HG02763 (cell line): ENCODE measurements at regions not wholly inside any gene's neighbourhood (a gene's known extent, or its start where the extent isn't known, plus 50 kb on each side); places are given as distances from the start of the nearest gene placed in this dataset.

Experiments used
- ATAC-seq: cut with Tn5 transposase; IDR thresholded peaks from one replicate; pipeline ENCODE4 v1.9.1; 2021; ENCODE audit warnings: mild to moderate bottlenecking, moderate library complexity; ENCODE audit not compliant: unreplicated experiment

DNA sequence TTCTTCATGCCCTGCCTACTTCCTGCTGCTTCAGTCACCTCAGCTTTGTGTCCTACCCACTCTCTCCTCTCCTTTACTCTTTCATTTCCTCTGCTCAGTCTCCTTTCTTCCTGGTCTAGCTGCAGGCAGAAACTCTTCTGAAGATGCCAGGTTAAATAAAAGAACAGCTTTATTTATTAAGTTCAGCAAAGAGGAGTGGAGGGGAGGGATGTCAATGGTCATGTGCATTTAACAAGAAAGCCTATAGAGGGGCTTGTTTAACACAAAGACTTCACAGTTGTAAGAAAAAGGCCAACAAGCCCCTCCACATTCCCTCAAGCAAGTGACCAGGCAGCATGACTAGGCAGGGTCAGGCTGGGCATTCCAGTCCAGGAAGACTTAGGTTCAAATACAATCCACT, 609.2 kb downstream of the INSC start:
- ATAC-seq: no peak

GRCh38 chr11:15724601-15725000, 609.9 kb downstream of the INSC start:
- ATAC-seq: no peak

- ATAC-seq: no peak
These were observed 610.5 kb downstream of the INSC start for GRCh38 chr11:15725246-15725645.

DNA sequence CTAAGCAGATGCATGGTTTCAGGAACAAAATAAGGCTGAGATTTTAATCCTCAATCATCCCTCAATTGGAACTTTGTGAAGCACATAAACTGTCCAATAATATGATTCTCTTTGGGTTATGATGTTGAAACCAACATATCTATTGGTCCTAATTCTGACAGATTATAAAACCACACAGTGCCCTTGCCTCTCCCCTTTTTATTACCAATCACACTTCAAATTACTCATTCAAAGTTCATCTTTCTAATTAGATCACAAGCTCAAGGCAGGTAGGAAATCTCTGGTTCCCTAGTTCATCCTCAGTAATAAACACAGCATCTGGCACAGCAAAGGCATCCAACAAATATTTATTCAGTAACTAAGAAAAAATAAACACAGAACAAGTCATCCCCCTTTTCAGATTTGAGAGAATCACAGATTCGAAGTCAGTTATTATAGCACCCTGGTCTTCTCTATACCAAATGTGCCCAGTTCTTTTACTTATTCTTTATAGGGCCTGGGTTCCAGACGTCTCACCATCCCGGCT, 611.6 kb downstream of the INSC start:
- ATAC-seq: no peak

DNA sequence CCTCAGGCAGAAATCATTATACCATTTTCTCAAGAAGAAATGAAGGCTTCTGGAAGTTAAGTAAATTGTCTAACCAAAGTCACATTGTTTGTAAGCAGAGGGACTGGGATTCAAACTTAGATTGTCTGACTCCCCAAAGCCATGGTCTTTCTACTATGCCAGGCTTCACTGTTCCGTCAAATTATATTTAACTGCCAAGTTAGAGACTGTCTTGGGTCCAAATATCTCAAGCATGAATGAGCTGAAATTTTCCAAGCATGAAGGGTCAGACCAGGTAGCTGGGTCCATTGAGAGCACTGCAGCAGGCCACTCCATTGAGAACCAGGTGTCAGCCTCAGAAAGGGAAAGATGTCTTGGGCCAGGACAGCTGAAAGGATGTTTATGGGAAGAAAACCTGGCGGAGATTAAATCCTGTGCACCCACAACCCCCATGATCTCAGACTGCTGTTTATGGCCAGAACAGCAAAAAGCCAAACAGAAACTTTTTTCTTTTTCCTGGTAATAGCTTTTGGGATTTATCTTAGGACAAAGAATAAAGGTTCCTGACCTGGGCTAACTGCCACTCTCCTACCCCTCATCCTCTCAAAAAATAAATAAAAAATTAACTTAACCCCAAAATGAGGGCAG, 612.3 kb downstream of the INSC start:
- ATAC-seq: no peak

DNA sequence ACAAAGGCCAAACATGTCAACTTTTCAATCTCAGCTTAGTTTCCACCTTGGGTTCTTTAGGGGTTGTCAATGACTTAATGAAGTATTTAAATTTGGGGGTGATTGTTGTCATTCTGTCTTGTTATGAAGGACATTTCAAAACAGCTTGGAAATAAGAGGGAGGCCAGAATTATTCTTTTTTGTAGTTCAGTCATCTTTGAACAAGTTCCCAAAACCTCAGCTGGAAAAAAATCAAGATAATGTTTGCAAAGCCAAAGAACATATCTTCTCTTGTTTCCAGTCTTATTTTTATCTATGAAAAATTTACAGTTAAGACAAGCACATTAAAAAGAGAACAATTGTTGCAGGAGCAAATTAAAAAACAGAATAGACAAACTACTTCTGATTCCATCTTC, 612.8 kb downstream of the INSC start:
- ATAC-seq: no peak

GRCh38 chr11:15728207-15728606, 613.5 kb downstream of the INSC start:
- ATAC-seq: no peak

GRCh38 chr11:15730263-15730994, 615.7 kb downstream of the INSC start:
- no peak for ATAC-seq

GRCh38 chr11:15730995-15731385, 616.3 kb downstream of the INSC start:
- no peak for ATAC-seq

- ATAC-seq: no peak
These were observed 620.6 kb downstream of the SOX6 start for GRCh38 chr11:15735706-15736105.

GRCh38 chr11:15737320-15737719, 619.0 kb downstream of the SOX6 start:
- no peak for ATAC-seq

DNA sequence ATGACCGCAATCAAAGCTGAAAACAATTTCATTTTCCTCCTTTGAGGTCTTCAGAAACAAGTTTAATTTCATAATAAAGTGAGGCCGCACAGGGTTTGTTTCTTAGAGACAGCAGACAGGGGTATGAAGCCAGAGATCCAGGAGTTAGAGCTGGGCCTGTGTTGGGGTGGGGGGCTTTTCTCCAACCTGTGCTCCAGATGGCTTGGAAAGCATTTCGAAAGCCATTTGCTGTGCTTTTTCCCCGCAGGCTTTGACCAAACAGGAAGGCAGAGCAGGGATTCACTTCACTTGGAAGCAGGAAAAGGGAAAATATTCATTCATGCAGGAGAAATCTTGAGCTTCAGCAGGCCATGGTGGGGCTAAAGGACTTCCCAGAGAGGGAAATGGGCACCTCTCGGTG, 617.4 kb downstream of the SOX6 start:
- no peak for ATAC-seq

DNA sequence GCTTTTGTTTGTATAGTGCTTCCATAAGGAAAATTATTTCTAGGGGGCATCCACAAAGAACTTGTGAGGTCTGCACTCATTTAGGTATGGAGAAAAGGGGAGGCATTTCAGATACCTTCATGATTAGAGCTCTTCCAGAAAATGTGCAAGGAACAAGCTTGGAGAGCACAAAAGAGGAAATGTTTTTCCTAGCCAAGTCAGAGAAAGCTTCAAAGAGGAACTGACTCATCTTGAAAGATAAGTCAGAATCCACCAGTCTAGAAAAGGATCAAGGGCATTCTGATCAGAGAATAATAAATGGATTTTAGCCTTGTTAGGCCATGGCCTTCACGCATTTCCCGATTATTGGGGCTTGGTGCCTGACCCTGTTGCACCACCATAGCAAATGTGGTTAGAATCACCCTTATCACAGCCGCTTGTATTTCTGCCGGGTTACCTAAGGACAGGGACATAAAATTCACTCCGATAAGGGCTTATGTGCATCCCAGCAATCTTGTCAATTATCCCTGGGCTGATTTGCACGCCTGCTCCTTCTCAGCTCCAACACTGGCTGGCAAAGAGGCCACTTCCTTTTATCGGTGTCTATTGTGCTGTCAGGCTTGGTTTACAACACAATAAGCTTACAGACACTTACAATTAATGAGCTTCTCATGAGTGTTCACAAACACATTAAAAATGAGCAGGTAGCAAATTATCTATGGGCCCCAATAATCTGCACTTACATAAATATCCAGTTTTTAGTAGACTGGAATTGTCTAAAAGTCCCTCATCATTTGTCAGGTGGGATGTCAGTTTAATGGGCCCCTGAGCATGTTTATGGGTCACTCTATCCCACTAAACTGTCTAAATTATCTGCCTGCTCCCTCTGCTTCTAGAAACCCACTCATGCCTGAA, 613.5 kb downstream of the SOX6 start:
- ATAC-seq: no peak

GRCh38 chr11:15744693-15745092, 611.7 kb downstream of the SOX6 start:
- no peak for ATAC-seq

GRCh38 chr11:15745266-15745665, 611.1 kb downstream of the SOX6 start:
- no peak for ATAC-seq

- ATAC-seq: no peak
These were observed 608.7 kb downstream of the SOX6 start for GRCh38 chr11:15747671-15748070.

GRCh38 chr11:15748132-15748531, 608.2 kb downstream of the SOX6 start:
- ATAC-seq: no peak

GRCh38 chr11:15748741-15749140, 607.6 kb downstream of the SOX6 start:
- ATAC-seq: no peak

- no peak for ATAC-seq
These were observed 605.6 kb downstream of the SOX6 start for GRCh38 chr11:15750535-15751308.

- no peak for ATAC-seq
These were observed 602.1 kb downstream of the SOX6 start for GRCh38 chr11:15754221-15754620.
